HEK293 (cell line): ENCODE measurements at regions not wholly inside any gene's neighbourhood (a gene's known extent, or its start where the extent isn't known, plus 50 kb on each side); places are given as distances from the start of the nearest gene placed in this dataset.
A peak's percentile ranks its signal among the peaks of the same experiment; 100 is the strongest.

ENCODE experiments used
- CTCF ChIA-PET: fragments of 350-600 bp; formaldehyde crosslinking; extraction: SDS; loops from one replicate; lab custom pipeline; 2021; ENCODE audit warnings: antibody characterized with exemption; lab: Yijun Ruan, JAX
- POLR2A ChIA-PET: fragments of 300-600 bp; formaldehyde crosslinking; extraction: SDS; loops from one replicate; lab custom pipeline; 2020; ENCODE audit warnings: antibody characterized with exemption, inconsistent platforms; lab: Yijun Ruan, JAX
- H3K27ac ChIP-seq: fragments of 200-500 bp; sonication (Bioruptor generic); 2 replicates; pipeline ENCODE4 v1.5.1; 2014; ENCODE audit warnings: low read depth, low read length, control low read depth, inconsistent platforms; ENCODE audit errors: extremely low read depth
- H3K36me3 ChIP-seq, 2 experiments: fragments of 200-500 bp in 1 of 2; sonication (Bioruptor generic) in 1 of 2; 1 replicate in 1 of 2; 2 replicates in 1 of 2; pipeline ENCODE4 v1.5.1; 2014 to 2017; ENCODE audit warnings: inconsistent platforms in 2 of 2, low read length in 2 of 2; ENCODE audit not compliant: control insufficient read depth in 2 of 2, insufficient read depth in 1 of 2
- H3K4me1 ChIP-seq: fragments of 200-500 bp; sonication (Bioruptor generic); 2 replicates; pipeline ENCODE4 v1.5.1; 2014; ENCODE audit warnings: mild to moderate bottlenecking, low read length, inconsistent platforms; ENCODE audit not compliant: control insufficient read depth, insufficient read depth
- H3K4me3 ChIP-seq: 2 replicates; pipeline ENCODE4 v1.5.1; 2011; ENCODE audit warnings: low read depth, mild to moderate bottlenecking, control low read depth, low read length, moderate library complexity
- H3K9me3 ChIP-seq: fragments of 200-500 bp; sonication (Bioruptor generic); 2 replicates; pipeline ENCODE4 v1.5.1; 2014; ENCODE audit warnings: low read depth, low read length, inconsistent platforms; ENCODE audit not compliant: control insufficient read depth, insufficient read depth
- CTCF ChIP-seq: fragments of 450-650 bp; formaldehyde crosslinking; IDR thresholded peaks from 2 replicates; pipeline ENCODE4 v1.5.1; 2016; ENCODE audit warnings: missing biosample characterization, missing genetic modification characterization
- FEZF1 ChIP-seq: fragments of 450-650 bp; formaldehyde crosslinking; IDR thresholded peaks from 2 replicates; pipeline ENCODE4 v1.5.1; 2016; ENCODE audit warnings: missing biosample characterization, missing genetic modification characterization
- KLF7 ChIP-seq: fragments of 450-650 bp; formaldehyde crosslinking; IDR thresholded peaks from 2 replicates; pipeline ENCODE4 v1.5.1; 2016; ENCODE audit warnings: missing biosample characterization, missing genetic modification characterization, borderline replicate concordance
- PRDM1 ChIP-seq: fragments of 450-650 bp; formaldehyde crosslinking; IDR thresholded peaks from 2 replicates; pipeline ENCODE4; 2016; ENCODE audit warnings: missing biosample characterization, missing genetic modification characterization
- SP2 ChIP-seq: fragments of 450-650 bp; formaldehyde crosslinking; IDR thresholded peaks from 2 replicates; pipeline ENCODE4 v1.5.1; 2016; ENCODE audit warnings: missing biosample characterization, missing genetic modification characterization
- SP3 ChIP-seq: fragments of 450-650 bp; formaldehyde crosslinking; IDR thresholded peaks from 2 replicates; pipeline ENCODE4 v1.5.1; 2016; ENCODE audit warnings: missing biosample characterization, missing genetic modification characterization
- YY2 ChIP-seq: fragments of 450-650 bp; formaldehyde crosslinking; IDR thresholded peaks from 2 replicates; pipeline ENCODE4 v1.5.1; 2016; ENCODE audit warnings: missing biosample characterization, missing genetic modification characterization
- ZNF140 ChIP-seq: fragments of 450-650 bp; formaldehyde crosslinking; IDR thresholded peaks from 2 replicates; pipeline ENCODE4 v1.5.1; 2016; ENCODE audit warnings: missing biosample characterization, missing genetic modification characterization
- ZNF398 ChIP-seq: fragments of 450-650 bp; formaldehyde crosslinking; IDR thresholded peaks from 2 replicates; pipeline ENCODE4 v1.5.1; 2017; ENCODE audit warnings: missing biosample characterization, missing genetic modification characterization
- ZNF48 ChIP-seq: fragments of 450-650 bp; formaldehyde crosslinking; IDR thresholded peaks from 2 replicates; pipeline ENCODE4 v1.5.1; 2016; ENCODE audit warnings: missing biosample characterization, missing genetic modification characterization
- ZNF560 ChIP-seq: fragments of 450-650 bp; formaldehyde crosslinking; IDR thresholded peaks from 2 replicates; pipeline ENCODE4 v1.5.1; 2017; ENCODE audit warnings: missing biosample characterization, missing genetic modification characterization, borderline replicate concordance
- ZNF585B ChIP-seq: fragments of 450-650 bp; formaldehyde crosslinking; IDR thresholded peaks from 2 replicates; pipeline ENCODE4 v1.5.1; 2016; ENCODE audit warnings: missing biosample characterization, missing genetic modification characterization
- ZNF645 ChIP-seq: fragments of 450-650 bp; formaldehyde crosslinking; IDR thresholded peaks from 2 replicates; pipeline ENCODE4; 2016; ENCODE audit warnings: missing biosample characterization, missing genetic modification characterization
- TF ChIP-seq, protein P1 (sequence below): sonication (generic); formaldehyde crosslinking; IDR thresholded peaks from 2 replicates; pipeline ENCODE4 v1.8.1; 2022; ENCODE audit warnings: mild to moderate bottlenecking, moderate library complexity, missing genetic modification reagents
- TF ChIP-seq, protein P2 (sequence below): fragments of 450-650 bp; formaldehyde crosslinking; IDR thresholded peaks from 2 replicates; pipeline ENCODE4 v1.5.1; 2017; ENCODE audit warnings: missing biosample characterization, missing genetic modification characterization
- TF ChIP-seq, protein P3 (sequence below): fragments of 450-650 bp; formaldehyde crosslinking; IDR thresholded peaks from 2 replicates; pipeline ENCODE4 v1.5.0; 2017; ENCODE audit warnings: missing biosample characterization, missing genetic modification characterization, borderline replicate concordance
- TF ChIP-seq, protein P4 (sequence below): fragments of 450-650 bp; formaldehyde crosslinking; IDR thresholded peaks from 2 replicates; pipeline ENCODE4 v1.5.1; 2016; ENCODE audit warnings: missing biosample characterization, missing genetic modification characterization
- TF ChIP-seq, protein P5 (sequence below): fragments of 450-650 bp; formaldehyde crosslinking; IDR thresholded peaks from 2 replicates; pipeline ENCODE4 v1.5.1; 2017; ENCODE audit warnings: missing biosample characterization, missing genetic modification characterization

GRCh38 chr16:52193441-52193840 lies 353.5 kb downstream of the TOX3 start:
- TF ChIP-seq ZNF645 = no peak
- TF ChIP-seq FEZF1 (tag by site-specific recombination) = no peak
- TF ChIP-seq PRDM1 (tag by site-specific recombination) = no peak
- TF ChIP-seq ZNF398 (tag by site-specific recombination) = no peak
- TF ChIP-seq, protein P1, sequence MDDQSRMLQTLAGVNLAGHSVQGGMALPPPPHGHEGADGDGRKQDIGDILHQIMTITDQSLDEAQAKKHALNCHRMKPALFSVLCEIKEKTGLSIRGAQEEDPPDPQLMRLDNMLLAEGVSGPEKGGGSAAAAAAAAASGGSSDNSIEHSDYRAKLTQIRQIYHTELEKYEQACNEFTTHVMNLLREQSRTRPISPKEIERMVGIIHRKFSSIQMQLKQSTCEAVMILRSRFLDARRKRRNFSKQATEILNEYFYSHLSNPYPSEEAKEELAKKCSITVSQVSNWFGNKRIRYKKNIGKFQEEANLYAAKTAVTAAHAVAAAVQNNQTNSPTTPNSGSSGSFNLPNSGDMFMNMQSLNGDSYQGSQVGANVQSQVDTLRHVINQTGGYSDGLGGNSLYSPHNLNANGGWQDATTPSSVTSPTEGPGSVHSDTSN = no peak
- no peak for TF ChIP-seq KLF7 (tag by site-specific recombination)
- TF ChIP-seq, protein P2, sequence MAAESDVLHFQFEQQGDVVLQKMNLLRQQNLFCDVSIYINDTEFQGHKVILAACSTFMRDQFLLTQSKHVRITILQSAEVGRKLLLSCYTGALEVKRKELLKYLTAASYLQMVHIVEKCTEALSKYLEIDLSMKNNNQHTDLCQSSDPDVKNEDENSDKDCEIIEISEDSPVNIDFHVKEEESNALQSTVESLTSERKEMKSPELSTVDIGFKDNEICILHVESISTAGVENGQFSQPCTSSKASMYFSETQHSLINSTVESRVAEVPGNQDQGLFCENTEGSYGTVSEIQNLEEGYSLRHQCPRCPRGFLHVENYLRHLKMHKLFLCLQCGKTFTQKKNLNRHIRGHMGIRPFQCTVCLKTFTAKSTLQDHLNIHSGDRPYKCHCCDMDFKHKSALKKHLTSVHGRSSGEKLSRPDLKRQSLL (tag by site-specific recombination) = no peak
- TF ChIP-seq ZNF585B (tag by site-specific recombination) = no peak
- H3K4me3 ChIP-seq = no peak overlapping the region
- POLR2A ChIA-PET = no interaction called here
- CTCF ChIA-PET = interaction anchor here (1.1 to 3.3 kb wide), 4 partner anchors 8 to 720 kb away, joined by 3 to 37 read pairs (median 16); no protein-coding TSS in a partner anchor
- H3K27ac ChIP-seq = no peak overlapping the region
- H3K9me3 ChIP-seq = no peaks in the 10 kb centered on the region
- no peaks in the 10 kb centered on the region for H3K36me3 ChIP-seq
- H3K4me1 ChIP-seq = no peaks in the 10 kb centered on the region

- no peaks in the 10 kb centered on the region for H3K36me3 ChIP-seq
- no peaks in the 10 kb centered on the region for H3K9me3 ChIP-seq
- H3K27ac ChIP-seq = no peak overlapping the region
- H3K4me3 ChIP-seq = no peak overlapping the region
- POLR2A ChIA-PET = interaction anchor here (0.8 kb wide), 1 partner anchor 723 kb away, joined by 3 read pairs; no protein-coding TSS in a partner anchor
- no peaks in the 10 kb centered on the region for H3K4me1 ChIP-seq
- CTCF ChIA-PET = interaction anchor here (0.6 to 3.3 kb wide), 42 partner anchors 9 to 1101 kb away, joined by 3 to 37 read pairs (median 4); no protein-coding TSS in a partner anchor
- TF ChIP-seq SP3 (tag by site-specific recombination) (no peak), ZNF560 (no peak), YY2 (no peak), ZNF140 (tag by site-specific recombination) (peak; percentile 100), CTCF (tag by site-specific recombination) (peak; percentile 64), SP2 (no peak), ZNF48 (tag by site-specific recombination) (no peak)
- TF ChIP-seq, protein P3, sequence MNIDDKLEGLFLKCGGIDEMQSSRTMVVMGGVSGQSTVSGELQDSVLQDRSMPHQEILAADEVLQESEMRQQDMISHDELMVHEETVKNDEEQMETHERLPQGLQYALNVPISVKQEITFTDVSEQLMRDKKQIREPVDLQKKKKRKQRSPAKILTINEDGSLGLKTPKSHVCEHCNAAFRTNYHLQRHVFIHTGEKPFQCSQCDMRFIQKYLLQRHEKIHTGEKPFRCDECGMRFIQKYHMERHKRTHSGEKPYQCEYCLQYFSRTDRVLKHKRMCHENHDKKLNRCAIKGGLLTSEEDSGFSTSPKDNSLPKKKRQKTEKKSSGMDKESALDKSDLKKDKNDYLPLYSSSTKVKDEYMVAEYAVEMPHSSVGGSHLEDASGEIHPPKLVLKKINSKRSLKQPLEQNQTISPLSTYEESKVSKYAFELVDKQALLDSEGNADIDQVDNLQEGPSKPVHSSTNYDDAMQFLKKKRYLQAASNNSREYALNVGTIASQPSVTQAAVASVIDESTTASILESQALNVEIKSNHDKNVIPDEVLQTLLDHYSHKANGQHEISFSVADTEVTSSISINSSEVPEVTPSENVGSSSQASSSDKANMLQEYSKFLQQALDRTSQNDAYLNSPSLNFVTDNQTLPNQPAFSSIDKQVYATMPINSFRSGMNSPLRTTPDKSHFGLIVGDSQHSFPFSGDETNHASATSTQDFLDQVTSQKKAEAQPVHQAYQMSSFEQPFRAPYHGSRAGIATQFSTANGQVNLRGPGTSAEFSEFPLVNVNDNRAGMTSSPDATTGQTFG (tag by site-specific recombination) = no peak
- TF ChIP-seq, protein P4, sequence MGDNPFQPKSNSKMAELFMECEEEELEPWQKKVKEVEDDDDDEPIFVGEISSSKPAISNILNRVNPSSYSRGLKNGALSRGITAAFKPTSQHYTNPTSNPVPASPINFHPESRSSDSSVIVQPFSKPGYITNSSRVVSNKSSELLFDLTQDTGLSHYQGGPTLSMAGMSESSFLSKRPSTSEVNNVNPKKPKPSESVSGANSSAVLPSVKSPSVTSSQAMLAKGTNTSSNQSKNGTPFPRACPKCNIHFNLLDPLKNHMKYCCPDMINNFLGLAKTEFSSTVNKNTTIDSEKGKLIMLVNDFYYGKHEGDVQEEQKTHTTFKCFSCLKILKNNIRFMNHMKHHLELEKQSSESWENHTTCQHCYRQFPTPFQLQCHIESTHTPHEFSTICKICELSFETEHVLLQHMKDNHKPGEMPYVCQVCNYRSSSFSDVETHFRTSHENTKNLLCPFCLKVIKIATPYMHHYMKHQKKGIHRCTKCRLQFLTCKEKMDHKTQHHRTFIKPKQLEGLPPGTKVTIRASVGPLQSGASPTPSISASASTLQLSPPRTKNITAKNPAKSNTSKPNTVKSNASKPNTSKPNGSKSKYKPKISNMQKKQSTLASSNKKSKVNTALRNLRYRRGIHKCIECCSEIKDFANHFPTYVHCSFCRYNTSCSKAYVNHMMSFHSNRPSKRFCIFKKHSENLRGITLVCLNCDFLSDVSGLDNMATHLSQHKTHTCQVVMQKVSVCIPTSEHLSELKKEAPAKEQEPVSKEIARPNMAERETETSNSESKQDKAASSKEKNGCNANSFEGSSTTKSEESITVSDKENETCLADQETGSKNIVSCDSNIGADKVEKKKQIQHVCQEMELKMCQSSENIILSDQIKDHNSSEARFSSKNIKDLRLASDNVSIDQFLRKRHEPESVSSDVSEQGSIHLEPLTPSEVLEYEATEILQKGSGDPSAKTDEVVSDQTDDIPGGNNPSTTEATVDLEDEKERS = no peak
- TF ChIP-seq, protein P5, sequence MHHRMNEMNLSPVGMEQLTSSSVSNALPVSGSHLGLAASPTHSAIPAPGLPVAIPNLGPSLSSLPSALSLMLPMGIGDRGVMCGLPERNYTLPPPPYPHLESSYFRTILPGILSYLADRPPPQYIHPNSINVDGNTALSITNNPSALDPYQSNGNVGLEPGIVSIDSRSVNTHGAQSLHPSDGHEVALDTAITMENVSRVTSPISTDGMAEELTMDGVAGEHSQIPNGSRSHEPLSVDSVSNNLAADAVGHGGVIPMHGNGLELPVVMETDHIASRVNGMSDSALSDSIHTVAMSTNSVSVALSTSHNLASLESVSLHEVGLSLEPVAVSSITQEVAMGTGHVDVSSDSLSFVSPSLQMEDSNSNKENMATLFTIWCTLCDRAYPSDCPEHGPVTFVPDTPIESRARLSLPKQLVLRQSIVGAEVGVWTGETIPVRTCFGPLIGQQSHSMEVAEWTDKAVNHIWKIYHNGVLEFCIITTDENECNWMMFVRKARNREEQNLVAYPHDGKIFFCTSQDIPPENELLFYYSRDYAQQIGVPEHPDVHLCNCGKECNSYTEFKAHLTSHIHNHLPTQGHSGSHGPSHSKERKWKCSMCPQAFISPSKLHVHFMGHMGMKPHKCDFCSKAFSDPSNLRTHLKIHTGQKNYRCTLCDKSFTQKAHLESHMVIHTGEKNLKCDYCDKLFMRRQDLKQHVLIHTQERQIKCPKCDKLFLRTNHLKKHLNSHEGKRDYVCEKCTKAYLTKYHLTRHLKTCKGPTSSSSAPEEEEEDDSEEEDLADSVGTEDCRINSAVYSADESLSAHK (tag by site-specific recombination) = no peak
Measured at GRCh38 chr16:52191531-52192134, 355.3 kb downstream of the TOX3 start.
